Natural killer cell (primary cell): ENCODE measurements at regions not wholly inside any gene's neighbourhood (a gene's known extent, or its start where the extent isn't known, plus 50 kb on each side); places are given as distances from the start of the nearest gene placed in this dataset.

Experiments used
- ATAC-seq, 3 donors: fragments of 150-1000 bp in 2 of 3; fragments of 200-7000 bp in 1 of 3; cut with Tn5 transposase; 1 replicate in 1 of 3; 2 replicates in 2 of 3; pipeline ENCODE4 v1.10.0; 2021; ENCODE audit warnings: mild to moderate bottlenecking in 2 of 3, moderate library complexity in 2 of 3
- DNase-seq, 2 donors: peaks; one replicate each; pipeline versions ENCODE4 v3.0.0 to v3.0.0-alpha.2; 2013 to 2021; ENCODE audit warnings: mixed read lengths in 1 of 2
- H3K27ac ChIP-seq: one replicate; pipeline ENCODE4 v1.5.1; 2013; ENCODE audit warnings: mild to moderate bottlenecking, low read length
- H3K27me3 ChIP-seq: one replicate; pipeline ENCODE4 v1.6.1; 2013; ENCODE audit warnings: low read length; ENCODE audit not compliant: control insufficient read depth, insufficient read depth
- H3K36me3 ChIP-seq: one replicate; pipeline ENCODE4 v1.6.1; 2013; ENCODE audit warnings: low read length; ENCODE audit not compliant: control insufficient read depth, insufficient read depth
- H3K4me1 ChIP-seq: one replicate; pipeline ENCODE4 v1.6.1; 2013; ENCODE audit warnings: low read length; ENCODE audit not compliant: control insufficient read depth, insufficient read depth
- H3K4me3 ChIP-seq: one replicate; pipeline ENCODE4 v1.5.1; 2013; ENCODE audit warnings: low read length
- H3K9me3 ChIP-seq: one replicate; pipeline ENCODE4 v1.6.1; 2013; ENCODE audit warnings: low read length; ENCODE audit not compliant: control insufficient read depth, insufficient read depth
- H3K27ac Mint-ChIP-seq, 2 donors: one replicate each; pipeline ENCODE4 v1.8.0; 2022; ENCODE audit warnings: mild to moderate bottlenecking in 2 of 2, mixed read lengths in 2 of 2, moderate library complexity in 1 of 2
- H3K27me3 Mint-ChIP-seq, 2 donors: one replicate each; pipeline ENCODE4 v1.8.0; 2022; ENCODE audit warnings: low read depth in 2 of 2, mixed read lengths in 2 of 2
- H3K36me3 Mint-ChIP-seq: one replicate; pipeline ENCODE4 v1.8.0; 2022; ENCODE audit warnings: mixed read lengths
- H3K4me1 Mint-ChIP-seq, 2 donors: one replicate each; pipeline ENCODE4 v1.8.0; 2022; ENCODE audit warnings: mixed read lengths in 2 of 2
- H3K4me3 Mint-ChIP-seq: one replicate; pipeline ENCODE4 v1.8.0; 2022; ENCODE audit warnings: mild to moderate bottlenecking, moderate library complexity, mixed read lengths
- H3K9me3 Mint-ChIP-seq, 2 donors: one replicate each; pipeline ENCODE4 v1.8.0; 2022; ENCODE audit warnings: mixed read lengths in 2 of 2
- WGBS: methylation state at CpG from one replicate; pipeline ENCODE4 v1.1.7; 2013; ENCODE audit warnings: missing lambda C conversion rate; ENCODE audit not compliant: insufficient coverage; 5-methylcytosine and 5-hydroxymethylcytosine counted together
- intact Hi-C: fragments of 100-400 bp; cut with micrococcal nuclease; formaldehyde crosslinking; loops from one replicate; pipeline ENCODE4 v1.14.2; 2022
- TF ChIP-seq, protein P1 (sequence below): fragments of 200-600 bp; IDR thresholded peaks from one replicate; pipeline ENCODE4 v1.8.0; 2022; ENCODE audit warnings: antibody characterized with exemption

DNA sequence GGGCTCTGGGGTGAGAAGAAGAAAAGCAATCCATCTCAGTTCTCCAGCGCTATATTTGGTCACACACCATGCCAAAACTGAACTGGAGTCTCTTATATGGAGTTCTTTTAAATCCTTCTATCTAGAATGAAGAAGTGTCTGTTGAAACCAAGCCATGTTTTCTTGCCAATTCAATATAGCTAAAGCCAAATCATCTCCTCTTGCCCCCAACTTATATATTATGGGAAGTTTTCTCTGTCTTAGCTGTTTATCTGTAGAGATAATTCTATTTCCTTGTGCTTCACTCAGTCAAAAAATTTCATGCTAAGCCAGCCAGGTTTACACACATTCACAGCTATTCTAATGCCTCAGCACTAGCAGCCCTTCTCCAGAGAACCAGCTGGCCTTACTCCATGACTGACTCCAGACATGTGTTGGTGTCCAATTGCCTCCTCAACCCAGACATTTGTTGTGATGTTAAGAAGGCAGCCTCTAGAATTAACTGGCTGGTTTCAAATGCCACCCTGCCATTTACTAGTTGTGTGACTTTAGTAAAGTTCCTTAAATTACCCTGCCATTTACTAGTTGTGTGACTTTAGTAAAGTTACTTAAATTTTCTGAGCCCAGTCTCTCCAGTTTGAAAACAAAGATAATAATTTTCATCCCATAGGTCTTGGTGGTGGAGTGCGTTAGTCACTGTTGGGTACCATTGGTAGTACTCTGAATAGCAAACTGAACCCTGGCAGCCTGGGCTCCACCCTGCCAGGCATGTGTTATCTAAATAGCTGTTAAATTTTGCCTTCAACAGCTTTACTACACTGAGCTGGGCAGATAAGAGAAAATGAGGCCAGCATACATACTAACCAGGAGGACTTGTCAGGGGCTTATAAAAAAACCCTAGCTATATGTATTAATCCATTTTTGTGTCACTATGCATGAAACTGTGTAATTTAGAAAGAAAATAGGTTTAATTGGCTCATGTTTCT, 525.1 kb downstream of the LMO7 start:
- Mint-ChIP-seq H3K27ac (no peak overlapping the region), H3K27me3 (no peaks in the 10 kb centered on the region), H3K4me1 (no peaks in the 10 kb centered on the region), H3K36me3 (no peaks in the 10 kb centered on the region), H3K4me3 (no peak overlapping the region), H3K9me3 (peaks cover 8 to 13% of the 10 kb centered on the region in 2 donors)
- H3K36me3 ChIP-seq, result no peaks in the 10 kb centered on the region
- H3K27ac ChIP-seq, result no peak overlapping the region
- intact Hi-C loops, result no loop called here
- no peaks in the 10 kb centered on the region for H3K27me3 ChIP-seq
- TF ChIP-seq, protein P1, sequence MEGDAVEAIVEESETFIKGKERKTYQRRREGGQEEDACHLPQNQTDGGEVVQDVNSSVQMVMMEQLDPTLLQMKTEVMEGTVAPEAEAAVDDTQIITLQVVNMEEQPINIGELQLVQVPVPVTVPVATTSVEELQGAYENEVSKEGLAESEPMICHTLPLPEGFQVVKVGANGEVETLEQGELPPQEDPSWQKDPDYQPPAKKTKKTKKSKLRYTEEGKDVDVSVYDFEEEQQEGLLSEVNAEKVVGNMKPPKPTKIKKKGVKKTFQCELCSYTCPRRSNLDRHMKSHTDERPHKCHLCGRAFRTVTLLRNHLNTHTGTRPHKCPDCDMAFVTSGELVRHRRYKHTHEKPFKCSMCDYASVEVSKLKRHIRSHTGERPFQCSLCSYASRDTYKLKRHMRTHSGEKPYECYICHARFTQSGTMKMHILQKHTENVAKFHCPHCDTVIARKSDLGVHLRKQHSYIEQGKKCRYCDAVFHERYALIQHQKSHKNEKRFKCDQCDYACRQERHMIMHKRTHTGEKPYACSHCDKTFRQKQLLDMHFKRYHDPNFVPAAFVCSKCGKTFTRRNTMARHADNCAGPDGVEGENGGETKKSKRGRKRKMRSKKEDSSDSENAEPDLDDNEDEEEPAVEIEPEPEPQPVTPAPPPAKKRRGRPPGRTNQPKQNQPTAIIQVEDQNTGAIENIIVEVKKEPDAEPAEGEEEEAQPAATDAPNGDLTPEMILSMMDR, result no peak
- DNase-seq, result no peak
- H3K4me1 ChIP-seq, result no peaks in the 10 kb centered on the region
- ATAC-seq, result no peak
- 70% methylated on average over 2 of the region's 2 CpGs for WGBS
- no peak overlapping the region for H3K4me3 ChIP-seq
- no peaks in the 10 kb centered on the region for H3K9me3 ChIP-seq

GRCh38 chr13:76160506-76160905, 524.4 kb downstream of the LMO7 start:
- Histone ChIP-seq H3K27ac (no peak overlapping the region), H3K9me3 (no peaks in the 10 kb centered on the region), H3K36me3 (no peaks in the 10 kb centered on the region), H3K27me3 (no peaks in the 10 kb centered on the region), H3K4me3 (no peak overlapping the region), H3K4me1 (no peaks in the 10 kb centered on the region)
- Mint-ChIP-seq H3K4me1 (no peaks in the 10 kb centered on the region), H3K27ac (no peak overlapping the region), H3K27me3 (no peaks in the 10 kb centered on the region), H3K9me3 (peaks cover 6 to 12% of the 10 kb centered on the region in 2 donors), H3K4me3 (no peak overlapping the region), H3K36me3 (no peaks in the 10 kb centered on the region)
- DNase-seq (no peak), ATAC-seq (no peak)
- WGBS, result 87% methylated on average over 3 of the region's 4 CpGs
- TF ChIP-seq, protein P1, result no peak
- intact Hi-C loops, result no loop called here

GRCh38 chr13:76157926-76158325, 521.8 kb downstream of the LMO7 start:
- DNase-seq (no peak), ATAC-seq (no peak)
- intact Hi-C loops, result no loop called here
- H3K9me3 ChIP-seq, result no peaks in the 10 kb centered on the region
- no peak overlapping the region for H3K27ac ChIP-seq
- no peak overlapping the region for H3K4me3 ChIP-seq
- H3K9me3 Mint-ChIP-seq, result peaks cover 6 to 10% of the 10 kb centered on the region in 2 donors
- H3K27ac Mint-ChIP-seq, result no peak overlapping the region
- no peaks in the 10 kb centered on the region for H3K27me3 ChIP-seq
- no peaks in the 10 kb centered on the region for H3K36me3 Mint-ChIP-seq
- no peaks in the 10 kb centered on the region for H3K4me1 Mint-ChIP-seq
- H3K27me3 Mint-ChIP-seq, result no peaks in the 10 kb centered on the region
- TF ChIP-seq, protein P1, result no peak
- no peak overlapping the region for H3K4me3 Mint-ChIP-seq
- no peaks in the 10 kb centered on the region for H3K36me3 ChIP-seq
- no peaks in the 10 kb centered on the region for H3K4me1 ChIP-seq

GRCh38 chr13:76153239-76153638, 517.1 kb downstream of the LMO7 start:
- H3K27me3 ChIP-seq, result no peaks in the 10 kb centered on the region
- no peak overlapping the region for H3K27ac ChIP-seq
- peaks cover 7 to 10% of the 10 kb centered on the region in 2 donors for H3K9me3 Mint-ChIP-seq
- H3K4me1 ChIP-seq, result no peaks in the 10 kb centered on the region
- ATAC-seq (no peak), DNase-seq (no peak)
- TF ChIP-seq, protein P1, result no peak
- H3K27ac Mint-ChIP-seq, result no peak overlapping the region
- H3K27me3 Mint-ChIP-seq, result no peaks in the 10 kb centered on the region
- intact Hi-C loops, result no loop called here
- no peaks in the 10 kb centered on the region for H3K36me3 ChIP-seq
- H3K36me3 Mint-ChIP-seq, result no peaks in the 10 kb centered on the region
- no peaks in the 10 kb centered on the region for H3K4me1 Mint-ChIP-seq
- no peak overlapping the region for H3K4me3 ChIP-seq
- no peaks in the 10 kb centered on the region for H3K9me3 ChIP-seq
- H3K4me3 Mint-ChIP-seq, result no peak overlapping the region
